Right atrium auricular region (tissue), 2 donors: ENCODE measurements at regions not wholly inside any gene's neighbourhood (a gene's known extent, or its start where the extent isn't known, plus 50 kb on each side); places are given as distances from the start of the nearest gene placed in this dataset.

Source experiments
- DNase-seq: peaks from one replicate; pipeline ENCODE4 v3.0.0-alpha.2; 2019; ENCODE audit warnings: low spot score
- H3K27ac ChIP-seq, 2 donors: fragments of 200-600 bp; sonication (generic); 1 replicate in 1 of 2; 2 replicates in 1 of 2; pipeline ENCODE4 v1.5.1; 2016 to 2019
- H3K27me3 ChIP-seq, 2 donors: fragments of 200-600 bp; sonication (generic); one replicate each; pipeline versions ENCODE4 v1.5.1 to v1.6.0; 2017 to 2019
- H3K36me3 ChIP-seq: fragments of 200-600 bp; sonication (generic); one replicate; pipeline ENCODE4 v1.5.1; 2016
- H3K4me1 ChIP-seq, 2 donors: fragments of 200-600 bp; sonication (generic); one replicate each; pipeline versions ENCODE4 v1.5.1 to v1.6.0; 2017 to 2019
- H3K4me3 ChIP-seq, 2 donors: fragments of 200-600 bp; sonication (generic); 1 replicate in 1 of 2; 2 replicates in 1 of 2; pipeline ENCODE4 v1.5.1; 2017 to 2019; ENCODE audit warnings: mild to moderate bottlenecking in 1 of 2, moderate library complexity in 1 of 2
- H3K9me3 ChIP-seq, 2 donors: fragments of 200-600 bp; sonication (generic); one replicate each; pipeline ENCODE4 v1.5.1; 2019
- TF ChIP-seq, protein P1 (sequence below), 2 donors: fragments of 200-600 bp; sonication (generic); IDR thresholded peaks; one replicate each; pipeline ENCODE4 v1.5.1; 2019; ENCODE audit warnings: antibody characterized with exemption in 2 of 2

DNA sequence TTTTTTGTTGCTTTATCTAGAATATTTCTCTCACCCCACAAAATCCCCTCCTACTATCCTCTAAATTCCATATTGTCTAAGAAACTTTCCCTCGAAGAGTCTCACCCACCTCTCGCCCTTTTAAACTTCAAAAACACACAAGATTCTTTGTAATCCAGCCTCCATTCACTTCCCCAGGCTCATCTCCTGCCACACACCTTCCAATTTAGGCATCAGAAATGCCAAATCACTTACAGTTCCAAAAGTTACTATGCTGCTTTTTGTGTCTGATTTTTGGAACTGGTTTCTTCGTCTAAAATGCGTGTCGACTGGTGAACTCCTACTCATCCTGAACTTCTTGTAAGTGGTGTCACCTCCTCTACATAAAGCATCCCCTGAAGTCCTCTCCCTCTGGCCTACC lies 482.4 kb upstream of the CAMK1G start:
- TF ChIP-seq, protein P1, sequence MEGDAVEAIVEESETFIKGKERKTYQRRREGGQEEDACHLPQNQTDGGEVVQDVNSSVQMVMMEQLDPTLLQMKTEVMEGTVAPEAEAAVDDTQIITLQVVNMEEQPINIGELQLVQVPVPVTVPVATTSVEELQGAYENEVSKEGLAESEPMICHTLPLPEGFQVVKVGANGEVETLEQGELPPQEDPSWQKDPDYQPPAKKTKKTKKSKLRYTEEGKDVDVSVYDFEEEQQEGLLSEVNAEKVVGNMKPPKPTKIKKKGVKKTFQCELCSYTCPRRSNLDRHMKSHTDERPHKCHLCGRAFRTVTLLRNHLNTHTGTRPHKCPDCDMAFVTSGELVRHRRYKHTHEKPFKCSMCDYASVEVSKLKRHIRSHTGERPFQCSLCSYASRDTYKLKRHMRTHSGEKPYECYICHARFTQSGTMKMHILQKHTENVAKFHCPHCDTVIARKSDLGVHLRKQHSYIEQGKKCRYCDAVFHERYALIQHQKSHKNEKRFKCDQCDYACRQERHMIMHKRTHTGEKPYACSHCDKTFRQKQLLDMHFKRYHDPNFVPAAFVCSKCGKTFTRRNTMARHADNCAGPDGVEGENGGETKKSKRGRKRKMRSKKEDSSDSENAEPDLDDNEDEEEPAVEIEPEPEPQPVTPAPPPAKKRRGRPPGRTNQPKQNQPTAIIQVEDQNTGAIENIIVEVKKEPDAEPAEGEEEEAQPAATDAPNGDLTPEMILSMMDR (IDR thresholded peaks at IDR 0.05) = no peak
- Histone ChIP-seq H3K27ac (no peak overlapping the region), H3K4me3 (no peak overlapping the region), H3K4me1 (peaks cover 0 to 1% of the 10 kb centered on the region in 2 donors), H3K36me3 (no peaks in the 10 kb centered on the region), H3K27me3 (no peaks in the 10 kb centered on the region), H3K9me3 (no peaks in the 10 kb centered on the region)
- no peak for DNase-seq

DNA sequence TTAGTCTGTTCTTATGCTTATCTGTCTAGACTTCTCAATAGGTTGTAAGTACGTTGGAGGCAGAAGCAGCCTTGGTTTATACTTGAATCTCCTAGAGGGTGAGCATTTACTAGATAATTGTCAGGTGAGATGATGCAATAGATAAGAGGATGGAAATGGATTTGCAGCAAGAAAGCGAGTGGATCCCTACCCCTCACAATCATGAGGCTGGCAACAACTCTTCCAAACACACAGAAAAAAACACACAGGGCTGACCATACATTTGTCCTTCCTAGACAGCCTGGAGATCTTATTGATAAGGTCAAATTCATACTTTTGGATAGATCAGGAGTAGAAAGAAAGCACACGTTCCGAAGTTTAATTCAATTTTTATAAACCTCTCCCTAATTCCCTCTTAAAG lies 481.4 kb upstream of the CAMK1G start:
- H3K36me3 ChIP-seq = no peaks in the 10 kb centered on the region
- no peaks in the 10 kb centered on the region for H3K9me3 ChIP-seq
- no peaks in the 10 kb centered on the region for H3K27me3 ChIP-seq

DNA sequence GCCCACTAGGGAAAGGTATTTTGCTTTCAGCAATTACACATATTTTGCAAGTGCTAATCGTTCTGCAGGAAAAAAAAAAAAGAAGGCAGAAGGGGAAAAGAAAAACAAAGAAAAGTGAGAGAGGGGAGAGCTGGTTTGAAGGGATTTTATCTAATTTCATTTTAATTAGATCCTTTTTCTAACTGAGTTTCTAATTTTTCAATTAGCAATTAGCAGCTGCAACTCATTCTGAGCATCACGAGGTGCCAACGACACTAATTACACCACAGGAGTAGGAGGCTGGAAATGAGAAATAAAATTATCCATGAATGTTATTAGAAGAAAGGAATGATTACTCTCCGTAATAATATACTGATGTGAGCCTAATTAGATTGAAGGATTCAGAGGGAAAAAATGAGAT lies 481.0 kb upstream of the CAMK1G start:
- H3K27me3 ChIP-seq = no peaks in the 10 kb centered on the region
- H3K9me3 ChIP-seq = no peaks in the 10 kb centered on the region
- peaks cover 0 to 6% of the 10 kb centered on the region in 2 donors for H3K4me1 ChIP-seq
- no peak overlapping the region for H3K4me3 ChIP-seq
- TF ChIP-seq, protein P1 (IDR thresholded peaks at IDR 0.05) = no peak
- no peak overlapping the region for H3K27ac ChIP-seq
- no peaks in the 10 kb centered on the region for H3K36me3 ChIP-seq
- DNase-seq = no peak

More for the DNA sequence above, 481.4 kb upstream of the CAMK1G start:
- no peak overlapping the region for H3K4me3 ChIP-seq
- no peak overlapping the region for H3K27ac ChIP-seq
- no peak for DNase-seq
- TF ChIP-seq, protein P1 (IDR thresholded peaks at IDR 0.05) = no peak
- H3K4me1 ChIP-seq = peaks cover 0 to 6% of the 10 kb centered on the region in 2 donors

DNA sequence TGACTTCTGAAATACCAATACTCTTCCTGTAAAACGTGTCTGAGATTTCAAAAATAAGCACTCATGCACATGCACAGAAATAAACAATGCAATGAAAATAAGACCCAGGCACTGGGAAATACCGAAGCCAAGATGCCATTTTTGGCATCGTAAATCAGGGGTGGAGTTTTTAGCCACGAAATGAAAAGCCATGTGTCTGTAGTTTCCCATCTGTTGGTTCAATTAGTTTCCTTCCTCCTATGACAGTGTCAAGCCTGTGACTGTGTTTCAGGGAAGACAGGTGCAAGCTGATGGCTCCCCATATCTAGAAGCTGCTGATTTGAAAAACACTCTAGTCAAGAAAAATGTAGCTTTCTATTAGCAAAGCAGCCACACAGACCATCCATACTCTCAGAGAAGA lies 480.4 kb upstream of the CAMK1G start:
- Histone ChIP-seq H3K9me3 (no peaks in the 10 kb centered on the region), H3K4me1 (peaks cover 0 to 6% of the 10 kb centered on the region in 2 donors), H3K4me3 (no peak overlapping the region), H3K36me3 (no peaks in the 10 kb centered on the region), H3K27me3 (no peaks in the 10 kb centered on the region), H3K27ac (no peak overlapping the region)
- TF ChIP-seq, protein P1 (IDR thresholded peaks at IDR 0.05) = no peak
- DNase-seq = no peak

DNA sequence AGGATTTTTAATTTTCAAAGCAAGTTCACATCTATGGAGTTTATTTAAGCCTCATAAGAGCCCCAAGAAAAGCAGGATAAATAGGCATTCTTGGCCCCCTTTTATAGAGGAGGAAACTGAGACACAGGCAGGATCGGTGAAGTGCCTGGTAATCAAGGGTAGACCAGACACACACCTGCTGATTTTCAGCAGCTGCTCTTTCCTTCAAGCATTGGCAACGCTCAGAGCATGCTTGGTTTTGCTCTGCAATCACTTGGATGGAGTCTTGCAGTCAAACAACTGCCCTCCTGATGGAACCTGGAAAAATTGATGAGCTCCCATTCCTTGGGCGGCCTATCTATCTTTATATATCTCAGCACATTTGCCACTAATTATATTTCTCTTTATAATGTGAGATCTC lies 478.9 kb upstream of the CAMK1G start:
- no peaks in the 10 kb centered on the region for H3K27me3 ChIP-seq
- H3K4me1 ChIP-seq = peaks cover 0 to 6% of the 10 kb centered on the region in 2 donors
- TF ChIP-seq, protein P1 (IDR thresholded peaks at IDR 0.05) = no peak
- no peaks in the 10 kb centered on the region for H3K36me3 ChIP-seq
- no peak overlapping the region for H3K27ac ChIP-seq
- H3K9me3 ChIP-seq = no peaks in the 10 kb centered on the region
- H3K4me3 ChIP-seq = no peak overlapping the region
- no peak for DNase-seq

DNA sequence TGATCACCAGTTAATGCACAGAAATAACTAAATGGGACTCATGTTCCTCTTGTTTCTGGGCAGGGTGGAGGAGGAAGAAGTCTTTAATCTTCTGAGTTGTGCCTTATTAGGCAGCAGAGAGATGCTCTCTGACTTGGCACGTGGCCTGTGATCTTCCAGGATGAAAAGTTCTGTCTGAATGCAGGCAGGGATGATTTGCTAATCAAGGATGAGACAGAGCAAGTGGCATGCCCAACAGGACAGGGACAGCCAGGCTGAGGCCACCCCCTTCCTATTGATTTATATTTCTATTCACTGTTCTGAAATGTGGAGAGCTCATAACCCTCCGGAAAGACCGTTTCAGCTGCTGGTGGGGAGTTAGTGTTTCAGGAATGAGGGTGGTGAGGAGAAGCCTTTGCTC lies 477.8 kb upstream of the CAMK1G start:
- Histone ChIP-seq H3K27ac (no peak overlapping the region), H3K4me1 (peaks cover 0 to 6% of the 10 kb centered on the region in 2 donors), H3K4me3 (no peak overlapping the region), H3K27me3 (no peaks in the 10 kb centered on the region), H3K36me3 (no peaks in the 10 kb centered on the region), H3K9me3 (no peaks in the 10 kb centered on the region)
- DNase-seq = no peak
- TF ChIP-seq, protein P1 (IDR thresholded peaks at IDR 0.05) = no peak
